GM12873 (cell line): ENCODE measurements at regions not wholly inside any gene's neighbourhood (a gene's known extent, or its start where the extent isn't known, plus 50 kb on each side); places are given as distances from the start of the nearest gene placed in this dataset.

Experiments
- CTCF ChIP-seq: IDR thresholded peaks from 2 replicates; pipeline ENCODE4 v1.5.1; 2012; ENCODE audit warnings: low read depth, mild to moderate bottlenecking, moderate library complexity, low read length, control low read depth; ENCODE audit not compliant: insufficient read depth; ENCODE audit errors: missing control alignments

- TF ChIP-seq CTCF = no peak
Observed at GRCh38 chr16:79909571-79909970, 309.0 kb upstream of the MAF start.

- TF ChIP-seq CTCF = no peak
Observed at GRCh38 chr16:79903471-79903870, 302.9 kb upstream of the MAF start.

GRCh38 chr16:79902351-79902750 lies 301.8 kb upstream of the MAF start:
- TF ChIP-seq CTCF = no peak

- TF ChIP-seq CTCF = no peak
Observed at GRCh38 chr16:79901522-79901921, 301.0 kb upstream of the MAF start.

- TF ChIP-seq CTCF = no peak
Observed at GRCh38 chr16:79899716-79900115, 299.2 kb upstream of the MAF start.

GRCh38 chr16:79899316-79899715 lies 298.8 kb upstream of the MAF start:
- TF ChIP-seq CTCF = no peak

GRCh38 chr16:79898703-79899102 lies 298.2 kb upstream of the MAF start:
- TF ChIP-seq CTCF = no peak
